ENCODE measurements at regions not wholly inside any gene's neighbourhood (a gene's known extent, or its start where the extent isn't known, plus 50 kb on each side); places are given as distances from the start of the nearest gene placed in this dataset.

DNA sequence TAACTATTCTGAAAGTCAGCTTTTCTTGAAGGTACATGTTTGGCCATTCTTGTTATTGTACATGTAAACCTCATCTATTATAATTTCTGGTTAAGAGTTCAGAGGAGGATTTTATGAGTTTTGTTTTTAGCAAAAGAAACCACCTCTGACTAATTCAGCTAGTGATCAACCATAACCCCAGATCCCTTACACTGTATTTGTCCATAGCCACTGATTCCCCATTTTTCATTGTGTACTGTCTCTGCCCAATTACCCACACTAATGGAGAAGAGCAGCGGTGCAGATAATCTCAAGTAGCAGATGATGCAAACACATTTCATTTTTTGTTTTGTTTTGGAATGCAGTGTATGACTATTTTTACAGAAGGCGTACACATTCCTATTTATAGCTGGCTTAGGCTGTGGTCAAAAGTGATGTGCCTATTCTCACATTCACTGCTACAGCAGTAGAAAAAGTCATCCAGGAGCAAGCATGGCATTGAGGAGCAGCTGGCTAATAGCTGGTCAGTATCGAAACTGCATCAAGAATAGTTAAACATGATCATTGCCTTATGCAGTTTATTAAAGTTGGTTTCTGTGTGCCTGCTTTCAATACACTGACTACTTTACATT is 988.3 kb downstream of the DTWD2 start:
- Histone ChIP-seq H3K9me2 (ENCODE audit: insufficient read depth, low read length) (no peaks in the 10 kb centered on the region), H3F3A (ENCODE audit: insufficient read depth, low read length, poor library complexity, severe bottlenecking) (no peaks in the 10 kb centered on the region), H3K9ac (ENCODE audit: low read length) (no peak overlapping the region), H2AFZ (ENCODE audit: low read depth, low read length) (no peak overlapping the region), H3K79me2 (replicated peaks; ENCODE audit: insufficient read depth, low read length) (no peaks in the 10 kb centered on the region), H3K36me3 (ENCODE audit: insufficient read depth, low read length) (no peaks in the 10 kb centered on the region), H3K27me3 (ENCODE audit: insufficient read depth, low read depth, low read length) (no peaks in the 10 kb centered on the region), H3K27ac (ENCODE audit: low read length) (no peak overlapping the region), H3K4me3 (ENCODE audit: low read length) (no peak overlapping the region), H3K4me2 (ENCODE audit: low read length) (no peak overlapping the region), H3K9me3 (ENCODE audit: low read length) (no peaks in the 10 kb centered on the region), H4K20me1 (ENCODE audit: insufficient read depth) (no peaks in the 10 kb centered on the region)
- TF ChIP-seq, protein P1, sequence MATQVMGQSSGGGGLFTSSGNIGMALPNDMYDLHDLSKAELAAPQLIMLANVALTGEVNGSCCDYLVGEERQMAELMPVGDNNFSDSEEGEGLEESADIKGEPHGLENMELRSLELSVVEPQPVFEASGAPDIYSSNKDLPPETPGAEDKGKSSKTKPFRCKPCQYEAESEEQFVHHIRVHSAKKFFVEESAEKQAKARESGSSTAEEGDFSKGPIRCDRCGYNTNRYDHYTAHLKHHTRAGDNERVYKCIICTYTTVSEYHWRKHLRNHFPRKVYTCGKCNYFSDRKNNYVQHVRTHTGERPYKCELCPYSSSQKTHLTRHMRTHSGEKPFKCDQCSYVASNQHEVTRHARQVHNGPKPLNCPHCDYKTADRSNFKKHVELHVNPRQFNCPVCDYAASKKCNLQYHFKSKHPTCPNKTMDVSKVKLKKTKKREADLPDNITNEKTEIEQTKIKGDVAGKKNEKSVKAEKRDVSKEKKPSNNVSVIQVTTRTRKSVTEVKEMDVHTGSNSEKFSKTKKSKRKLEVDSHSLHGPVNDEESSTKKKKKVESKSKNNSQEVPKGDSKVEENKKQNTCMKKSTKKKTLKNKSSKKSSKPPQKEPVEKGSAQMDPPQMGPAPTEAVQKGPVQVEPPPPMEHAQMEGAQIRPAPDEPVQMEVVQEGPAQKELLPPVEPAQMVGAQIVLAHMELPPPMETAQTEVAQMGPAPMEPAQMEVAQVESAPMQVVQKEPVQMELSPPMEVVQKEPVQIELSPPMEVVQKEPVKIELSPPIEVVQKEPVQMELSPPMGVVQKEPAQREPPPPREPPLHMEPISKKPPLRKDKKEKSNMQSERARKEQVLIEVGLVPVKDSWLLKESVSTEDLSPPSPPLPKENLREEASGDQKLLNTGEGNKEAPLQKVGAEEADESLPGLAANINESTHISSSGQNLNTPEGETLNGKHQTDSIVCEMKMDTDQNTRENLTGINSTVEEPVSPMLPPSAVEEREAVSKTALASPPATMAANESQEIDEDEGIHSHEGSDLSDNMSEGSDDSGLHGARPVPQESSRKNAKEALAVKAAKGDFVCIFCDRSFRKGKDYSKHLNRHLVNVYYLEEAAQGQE (IDR thresholded peaks at IDR 0.05; ENCODE audit: borderline replicate concordance) = no peak
- no peak for TF ChIP-seq RAD21 (conservative IDR thresholded peaks at IDR 0.05)
- TF ChIP-seq SMC3 (conservative IDR thresholded peaks at IDR 0.05; ENCODE audit: poor library complexity) = no peak
- TF ChIP-seq, protein P2, sequence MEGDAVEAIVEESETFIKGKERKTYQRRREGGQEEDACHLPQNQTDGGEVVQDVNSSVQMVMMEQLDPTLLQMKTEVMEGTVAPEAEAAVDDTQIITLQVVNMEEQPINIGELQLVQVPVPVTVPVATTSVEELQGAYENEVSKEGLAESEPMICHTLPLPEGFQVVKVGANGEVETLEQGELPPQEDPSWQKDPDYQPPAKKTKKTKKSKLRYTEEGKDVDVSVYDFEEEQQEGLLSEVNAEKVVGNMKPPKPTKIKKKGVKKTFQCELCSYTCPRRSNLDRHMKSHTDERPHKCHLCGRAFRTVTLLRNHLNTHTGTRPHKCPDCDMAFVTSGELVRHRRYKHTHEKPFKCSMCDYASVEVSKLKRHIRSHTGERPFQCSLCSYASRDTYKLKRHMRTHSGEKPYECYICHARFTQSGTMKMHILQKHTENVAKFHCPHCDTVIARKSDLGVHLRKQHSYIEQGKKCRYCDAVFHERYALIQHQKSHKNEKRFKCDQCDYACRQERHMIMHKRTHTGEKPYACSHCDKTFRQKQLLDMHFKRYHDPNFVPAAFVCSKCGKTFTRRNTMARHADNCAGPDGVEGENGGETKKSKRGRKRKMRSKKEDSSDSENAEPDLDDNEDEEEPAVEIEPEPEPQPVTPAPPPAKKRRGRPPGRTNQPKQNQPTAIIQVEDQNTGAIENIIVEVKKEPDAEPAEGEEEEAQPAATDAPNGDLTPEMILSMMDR (IDR thresholded peaks at IDR 0.05; ENCODE audit: poor library complexity, severe bottlenecking) = no peak
- no peak for TF ChIP-seq EP300 (conservative IDR thresholded peaks at IDR 0.05; ENCODE audit: poor library complexity, severe bottlenecking)
- no peak for TF ChIP-seq EZH2 (IDR thresholded peaks at IDR 0.05; ENCODE audit: borderline replicate concordance, insufficient read depth, low read length, poor library complexity, severe bottlenecking)
- no peak for TF ChIP-seq POLR2AphosphoS5 (IDR thresholded peaks at IDR 0.05)
- no peak for TF ChIP-seq MXI1 (conservative IDR thresholded peaks at IDR 0.05; ENCODE audit: poor library complexity, severe bottlenecking)
- TF ChIP-seq TAF1 (IDR thresholded peaks at IDR 0.05; ENCODE audit: low read depth) = no peak

DNA sequence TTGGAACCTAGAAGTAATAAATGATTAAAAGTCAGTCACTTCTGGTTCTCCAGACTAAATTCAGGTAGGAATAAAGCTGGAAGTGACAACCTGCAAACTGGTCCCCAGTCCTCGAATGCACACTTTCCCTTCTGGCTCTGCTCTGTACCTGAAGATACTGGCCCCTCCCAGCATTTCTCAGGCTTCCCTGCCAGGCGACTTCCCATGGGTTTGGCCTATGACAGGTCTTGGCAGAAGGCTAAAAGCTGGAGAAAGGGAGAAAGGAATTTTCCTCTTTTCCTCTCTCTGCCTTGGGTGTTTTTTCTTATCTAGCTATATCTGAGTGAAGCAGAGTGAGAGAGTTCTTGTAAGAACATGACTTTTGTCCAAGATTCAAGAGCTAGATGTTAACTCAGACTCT is 1005.7 kb downstream of the DTWD2 start:
- no peaks in the 10 kb centered on the region for H3K36me3 ChIP-seq (ENCODE audit: insufficient read depth, low read length)
- no peak overlapping the region for H3K27ac ChIP-seq (ENCODE audit: low read length)
- H3F3A ChIP-seq (ENCODE audit: insufficient read depth, low read length, poor library complexity, severe bottlenecking) = no peaks in the 10 kb centered on the region
- H3K4me2 ChIP-seq (ENCODE audit: low read length) = no peak overlapping the region
- no peak overlapping the region for H3K4me3 ChIP-seq (ENCODE audit: low read length)
- H3K9ac ChIP-seq (ENCODE audit: low read length) = no peak overlapping the region
- H3K79me2 ChIP-seq (replicated peaks; ENCODE audit: insufficient read depth, low read length) = no peaks in the 10 kb centered on the region
- TF ChIP-seq SMC3 (conservative IDR thresholded peaks at IDR 0.05; ENCODE audit: poor library complexity) (no peak), EZH2 (IDR thresholded peaks at IDR 0.05; ENCODE audit: borderline replicate concordance, insufficient read depth, low read length, poor library complexity, severe bottlenecking) (no peak), EP300 (conservative IDR thresholded peaks at IDR 0.05; ENCODE audit: poor library complexity, severe bottlenecking) (no peak), POLR2AphosphoS5 (IDR thresholded peaks at IDR 0.05) (no peak), TAF1 (IDR thresholded peaks at IDR 0.05; ENCODE audit: low read depth) (no peak), MXI1 (conservative IDR thresholded peaks at IDR 0.05; ENCODE audit: poor library complexity, severe bottlenecking) (no peak), RAD21 (conservative IDR thresholded peaks at IDR 0.05) (no peak)
- TF ChIP-seq, protein P1 (IDR thresholded peaks at IDR 0.05; ENCODE audit: borderline replicate concordance) = no peak
- TF ChIP-seq, protein P2 (IDR thresholded peaks at IDR 0.05; ENCODE audit: poor library complexity, severe bottlenecking) = no peak
- no peak overlapping the region for H2AFZ ChIP-seq (ENCODE audit: low read depth, low read length)
- H4K20me1 ChIP-seq (ENCODE audit: insufficient read depth) = no peaks in the 10 kb centered on the region
- no peaks in the 10 kb centered on the region for H3K27me3 ChIP-seq (ENCODE audit: insufficient read depth, low read depth, low read length)
- H3K9me3 ChIP-seq (ENCODE audit: low read length) = no peaks in the 10 kb centered on the region
- H3K9me2 ChIP-seq (ENCODE audit: insufficient read depth, low read length) = no peaks in the 10 kb centered on the region
